GM12872 (cell line): ENCODE measurements at regions not wholly inside any gene's neighbourhood (a gene's known extent, or its start where the extent isn't known, plus 50 kb on each side); places are given as distances from the start of the nearest gene placed in this dataset.

ENCODE experiments used
- TF ChIP-seq, protein P1 (sequence below): IDR thresholded peaks from 3 replicates; pipeline ENCODE4 v1.5.1; 2011; ENCODE audit warnings: low read depth, mild to moderate bottlenecking, low read length, moderate library complexity; ENCODE audit not compliant: insufficient read depth

GRCh38 chr4:180950377-180950776 is 1292.8 kb upstream of the TENM3 start:
- TF ChIP-seq, protein P1, sequence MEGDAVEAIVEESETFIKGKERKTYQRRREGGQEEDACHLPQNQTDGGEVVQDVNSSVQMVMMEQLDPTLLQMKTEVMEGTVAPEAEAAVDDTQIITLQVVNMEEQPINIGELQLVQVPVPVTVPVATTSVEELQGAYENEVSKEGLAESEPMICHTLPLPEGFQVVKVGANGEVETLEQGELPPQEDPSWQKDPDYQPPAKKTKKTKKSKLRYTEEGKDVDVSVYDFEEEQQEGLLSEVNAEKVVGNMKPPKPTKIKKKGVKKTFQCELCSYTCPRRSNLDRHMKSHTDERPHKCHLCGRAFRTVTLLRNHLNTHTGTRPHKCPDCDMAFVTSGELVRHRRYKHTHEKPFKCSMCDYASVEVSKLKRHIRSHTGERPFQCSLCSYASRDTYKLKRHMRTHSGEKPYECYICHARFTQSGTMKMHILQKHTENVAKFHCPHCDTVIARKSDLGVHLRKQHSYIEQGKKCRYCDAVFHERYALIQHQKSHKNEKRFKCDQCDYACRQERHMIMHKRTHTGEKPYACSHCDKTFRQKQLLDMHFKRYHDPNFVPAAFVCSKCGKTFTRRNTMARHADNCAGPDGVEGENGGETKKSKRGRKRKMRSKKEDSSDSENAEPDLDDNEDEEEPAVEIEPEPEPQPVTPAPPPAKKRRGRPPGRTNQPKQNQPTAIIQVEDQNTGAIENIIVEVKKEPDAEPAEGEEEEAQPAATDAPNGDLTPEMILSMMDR: no peak

- TF ChIP-seq, protein P1: no peak
These were observed 1291.9 kb upstream of the TENM3 start for GRCh38 chr4:180951312-180951711.

DNA sequence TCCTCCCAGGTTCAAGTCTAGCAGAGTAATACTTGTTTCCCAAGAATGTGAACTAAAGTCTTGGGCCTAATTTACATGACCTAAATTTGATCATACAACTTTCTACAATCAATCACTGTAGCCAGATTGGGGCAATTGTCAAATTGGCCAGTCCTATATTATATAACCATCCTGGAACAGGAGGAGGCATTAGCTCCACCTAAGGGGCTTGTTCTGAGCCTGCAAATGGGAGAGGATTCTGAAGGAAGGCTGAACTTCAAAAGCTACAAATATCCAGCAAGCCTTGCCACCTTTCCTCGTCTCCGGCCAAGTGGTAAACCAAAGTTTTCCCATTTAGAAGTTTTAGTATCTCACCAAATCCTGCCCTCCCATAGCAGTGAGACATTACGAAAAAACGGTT is 1289.6 kb upstream of the TENM3 start:
- TF ChIP-seq, protein P1: peak; percentile 22; the same call in 1 of the 3 replicates

DNA sequence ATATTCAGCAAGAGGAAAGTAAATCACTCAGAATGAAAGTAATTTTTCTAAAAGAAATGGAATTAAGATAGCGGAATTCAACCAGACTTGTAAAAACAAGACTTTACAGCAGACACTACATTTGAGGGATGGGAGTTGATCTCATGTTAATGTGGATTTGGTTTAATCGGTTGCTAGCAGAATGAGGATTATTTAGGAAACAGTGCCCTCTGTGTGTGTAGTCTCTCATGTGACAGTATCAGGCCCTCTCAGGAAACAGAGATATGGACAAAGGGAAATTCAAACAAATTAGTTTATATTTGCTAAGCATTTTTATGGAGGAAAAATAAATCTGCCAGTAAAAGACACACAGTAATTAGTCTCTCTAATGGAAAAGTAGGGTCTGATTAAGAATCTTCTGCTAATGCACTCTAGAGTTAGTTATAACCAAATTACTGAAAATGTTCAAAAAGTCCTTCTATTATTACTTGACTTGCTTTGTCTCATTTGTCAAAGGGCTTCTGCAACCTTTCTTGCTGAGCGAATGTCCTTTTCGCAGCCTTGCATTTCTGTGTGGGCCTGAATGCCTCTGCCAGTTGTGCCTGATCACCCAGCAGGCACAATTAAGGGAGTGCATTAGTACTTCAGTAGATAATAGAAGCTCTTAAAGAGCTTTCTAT is 1282.3 kb upstream of the TENM3 start:
- TF ChIP-seq, protein P1: no peak

DNA sequence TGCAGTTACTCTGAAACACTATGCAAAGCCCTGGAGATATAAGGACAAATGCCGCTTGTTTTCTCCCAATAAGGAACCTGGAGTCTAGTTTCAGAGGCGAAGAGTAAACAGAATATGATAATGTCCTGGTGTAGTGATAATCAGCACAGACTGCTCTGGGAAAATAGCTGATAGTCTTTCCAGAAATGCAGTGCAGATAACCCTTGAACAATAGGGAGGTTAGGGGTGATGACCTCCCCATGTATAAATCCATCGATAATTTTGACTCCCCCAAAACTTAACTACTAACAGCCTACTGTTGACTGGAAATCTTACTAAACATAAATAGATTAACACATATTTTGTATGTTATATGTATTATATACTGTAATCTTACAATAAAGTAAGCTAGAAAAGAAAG is 1280.9 kb upstream of the TENM3 start:
- TF ChIP-seq, protein P1: no peak

GRCh38 chr4:180966312-180966711 is 1276.9 kb upstream of the TENM3 start:
- TF ChIP-seq, protein P1: no peak

DNA sequence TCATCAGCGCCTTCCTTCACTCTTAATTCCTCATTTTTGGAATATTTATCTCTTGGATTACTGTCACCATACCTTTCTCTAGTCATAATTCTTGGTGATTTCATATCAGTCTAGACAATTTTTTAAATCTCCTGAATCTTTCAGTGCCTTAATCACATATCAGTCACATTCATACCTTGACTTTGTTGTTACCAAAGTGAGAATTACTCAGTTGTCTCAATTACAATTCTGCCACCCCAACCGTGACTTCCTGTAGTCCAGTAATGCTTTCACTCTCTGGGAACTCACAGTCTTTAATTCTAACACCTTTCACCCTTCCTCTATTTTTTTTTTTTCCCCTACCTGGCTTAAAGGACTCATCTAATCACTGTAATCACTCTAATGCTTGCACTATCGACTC is 1275.3 kb upstream of the TENM3 start:
- TF ChIP-seq, protein P1: no peak
